H1 (cell line): ENCODE measurements at regions not wholly inside any gene's neighbourhood (a gene's known extent, or its start where the extent isn't known, plus 50 kb on each side); places are given as distances from the start of the nearest gene placed in this dataset.

ENCODE experiments used
- CTCF ChIA-PET: fragments of 300-600 bp; sonication (Branson Sonifier 250); formaldehyde crosslinking; loops from one replicate; lab custom pipeline; 2021; ENCODE audit not compliant: partially characterized antibody; lab: Charles Lee
- POLR2A ChIA-PET: fragments of 300-600 bp; sonication (Branson Sonifier 250); formaldehyde crosslinking; loops from one replicate; lab custom pipeline; 2021; ENCODE audit warnings: inconsistent platforms; ENCODE audit not compliant: partially characterized antibody; lab: Charles Lee
- DNase-seq, 2 experiments: peaks; one replicate each; pipeline versions ENCODE4 v3.0.0 to v3.0.0-alpha.2; 2010 to 2022; ENCODE audit warnings: low spot score in 2 of 2, low read depth in 1 of 2, mixed read lengths in 1 of 2
- FAIRE-seq: peaks from 2 replicates; lab custom pipeline; 2011; peaks lifted over from hg19 to GRCh38; lab: Jason Lieb, UNC
- H2AFZ ChIP-seq: 2 replicates; pipeline ENCODE4 v1.8.1; 2012; ENCODE audit warnings: low read length, inconsistent platforms
- H2AK5ac ChIP-seq: 2 replicates; pipeline ENCODE4 v1.6.1; 2013; ENCODE audit warnings: low read depth, low read length
- H2BK120ac ChIP-seq: replicated peaks from 2 replicates; pipeline ENCODE3; 2013; ENCODE audit warnings: low read depth, low read length, inconsistent platforms
- H2BK12ac ChIP-seq: 2 replicates; pipeline ENCODE4 v1.6.1; 2013; ENCODE audit warnings: low read depth, low read length
- H2BK15ac ChIP-seq: 2 replicates; pipeline ENCODE4 v1.6.1; 2013; ENCODE audit warnings: low read length
- H2BK20ac ChIP-seq: 2 replicates; pipeline ENCODE4 v1.6.1; 2013; ENCODE audit warnings: low read length
- H2BK5ac ChIP-seq: 2 replicates; pipeline ENCODE4 v1.6.1; 2013; ENCODE audit warnings: low read depth, low read length
- H3K14ac ChIP-seq: 2 replicates; pipeline ENCODE4 v1.6.1; 2013; ENCODE audit warnings: inconsistent platforms; ENCODE audit not compliant: insufficient read length
- H3K18ac ChIP-seq: 2 replicates; pipeline ENCODE4 v1.6.1; 2013; ENCODE audit warnings: low read length; ENCODE audit errors: extremely low read depth
- H3K23ac ChIP-seq: 2 replicates; pipeline ENCODE4 v1.6.1; 2013; ENCODE audit warnings: inconsistent platforms; ENCODE audit not compliant: insufficient read length
- H3K23me2 ChIP-seq: 2 replicates; pipeline ENCODE4 v1.6.1; 2013; ENCODE audit warnings: low read depth, low read length
- H3K27ac ChIP-seq: 2 replicates; pipeline ENCODE4 v1.6.1; 2011; ENCODE audit warnings: low read depth, low read length, inconsistent platforms
- H3K27me3 ChIP-seq, 4 experiments: replicated peaks in 1 of 4; 1 replicate in 1 of 4; 2 replicates in 3 of 4; pipeline versions ENCODE4 v1.6.1 to v1.8.1; 2011 to 2013; ENCODE audit warnings: low read length in 3 of 4, mild to moderate bottlenecking in 3 of 4, inconsistent platforms in 2 of 4, mixed read lengths in 2 of 4, moderate library complexity in 1 of 4; ENCODE audit not compliant: control insufficient read depth in 3 of 4, insufficient read depth in 3 of 4; ENCODE audit errors: extremely low read depth in 1 of 4
- H3K36me3 ChIP-seq, 4 experiments: 2 replicates each; pipeline versions ENCODE4 v1.6.1 to v1.8.1; 2011 to 2013; ENCODE audit warnings: mild to moderate bottlenecking in 4 of 4, low read length in 3 of 4, moderate library complexity in 2 of 4, control low read depth in 1 of 4, inconsistent platforms in 1 of 4; ENCODE audit not compliant: insufficient read depth in 4 of 4, control insufficient read depth in 2 of 4
- H3K4ac ChIP-seq: replicated peaks from 2 replicates; pipeline ENCODE3; 2013; ENCODE audit warnings: low read length, low read depth, mixed read lengths, inconsistent platforms; ENCODE audit not compliant: insufficient read length
- H3K4me1 ChIP-seq, 4 experiments: replicated peaks in 1 of 4; 1 replicate in 1 of 4; 2 replicates in 3 of 4; pipeline versions ENCODE4 v1.6.1 to v1.8.1; 2011 to 2013; ENCODE audit warnings: low read length in 3 of 4, inconsistent platforms in 2 of 4, mixed read lengths in 1 of 4; ENCODE audit not compliant: insufficient read depth in 4 of 4, control insufficient read depth in 3 of 4
- H3K4me2 ChIP-seq, 2 experiments: 2 replicates each; pipeline versions ENCODE4 v1.6.1 to v1.8.1; 2011 to 2013; ENCODE audit warnings: low read depth in 2 of 2, low read length in 2 of 2, control low read depth in 1 of 2, inconsistent platforms in 1 of 2, mild to moderate bottlenecking in 1 of 2; ENCODE audit not compliant: insufficient read depth in 1 of 2
- H3K4me3 ChIP-seq, 4 experiments: fragments of 200-600, 300-600 bp in 1 of 4; sonication (generic), shearing (Covaris generic), sonication (Bioruptor Twin) in 1 of 4; 2 replicates each; pipeline versions ENCODE4 v1.5.1 to v1.8.1; 2011 to 2016; ENCODE audit warnings: low read length in 4 of 4, low read depth in 3 of 4, control low read depth in 2 of 4, inconsistent platforms in 2 of 4, mild to moderate bottlenecking in 2 of 4, mixed read lengths in 1 of 4, moderate library complexity in 1 of 4; ENCODE audit not compliant: insufficient read depth in 2 of 4; ENCODE audit errors: extremely low read depth in 1 of 4
- H3K56ac ChIP-seq: replicated peaks from 2 replicates; pipeline ENCODE3; 2013; ENCODE audit warnings: low read depth, mild to moderate bottlenecking, mixed read lengths, low read length, inconsistent platforms; ENCODE audit not compliant: insufficient read length
- H3K79me1 ChIP-seq: 2 replicates; pipeline ENCODE4 v1.6.1; 2013; ENCODE audit warnings: low read depth, low read length, control low read depth
- H3K79me2 ChIP-seq, 2 experiments: 2 replicates each; pipeline versions ENCODE4 v1.6.1 to v1.8.1; 2012 to 2013; ENCODE audit warnings: low read length in 2 of 2, mild to moderate bottlenecking in 2 of 2, inconsistent platforms in 1 of 2; ENCODE audit not compliant: insufficient read depth in 2 of 2, control insufficient read depth in 1 of 2
- H3K9ac ChIP-seq, 4 experiments: replicated peaks in 1 of 4; 1 replicate in 1 of 4; 2 replicates in 3 of 4; pipeline versions ENCODE4 v1.6.1 to v1.8.1; 2011 to 2013; ENCODE audit warnings: low read depth in 3 of 4, low read length in 3 of 4, control low read depth in 2 of 4, mild to moderate bottlenecking in 2 of 4, moderate library complexity in 2 of 4, inconsistent platforms in 1 of 4; ENCODE audit errors: extremely low read depth in 1 of 4
- H3K9me3 ChIP-seq, 2 experiments: 2 replicates each; pipeline versions ENCODE4 v1.6.1 to v1.8.1; 2012 to 2013; ENCODE audit warnings: mild to moderate bottlenecking in 2 of 2, moderate library complexity in 2 of 2, control low read depth in 1 of 2, inconsistent platforms in 1 of 2, low read depth in 1 of 2, low read length in 1 of 2, mixed read lengths in 1 of 2; ENCODE audit not compliant: insufficient read depth in 2 of 2
- H4K20me1 ChIP-seq, 2 experiments: replicated peaks in 1 of 2; 2 replicates each; pipeline versions ENCODE3 to v1.8.1; 2011 to 2013; ENCODE audit warnings: inconsistent platforms in 2 of 2, low read length in 2 of 2, mild to moderate bottlenecking in 1 of 2; ENCODE audit not compliant: insufficient read depth in 2 of 2, control insufficient read depth in 1 of 2
- H4K5ac ChIP-seq: 2 replicates; pipeline ENCODE4 v1.6.1; 2013; ENCODE audit warnings: low read length, low read depth, mixed read lengths, inconsistent platforms; ENCODE audit not compliant: insufficient read length
- H4K8ac ChIP-seq: 2 replicates; pipeline ENCODE4 v1.8.0; 2013; ENCODE audit warnings: mild to moderate bottlenecking, moderate library complexity, low read length, inconsistent platforms; ENCODE audit not compliant: insufficient read depth; ENCODE audit errors: extremely low read depth
- H4K91ac ChIP-seq: replicated peaks from 2 replicates; pipeline ENCODE3; 2013; ENCODE audit warnings: low read length, mixed read lengths, inconsistent platforms; ENCODE audit not compliant: insufficient read length
- ASH2L ChIP-seq: fragments of 200-600, 300-600 bp; sonication (generic); IDR thresholded peaks from one replicate; pipeline ENCODE4 v1.7.1; 2017; ENCODE audit warnings: low read length
- CREB1 ChIP-seq: IDR thresholded peaks from 2 replicates; pipeline ENCODE4 v1.6.1; 2012; ENCODE audit warnings: inconsistent platforms
- HDAC2 ChIP-seq, 2 experiments: fragments of 300-600 bp in 1 of 2; sonication (generic) in 1 of 2; IDR thresholded peaks; 2 replicates each; pipeline ENCODE4 v1.6.1; 2011 to 2012; ENCODE audit warnings: low read depth in 2 of 2, low read length in 2 of 2, mild to moderate bottlenecking in 2 of 2, moderate library complexity in 2 of 2, borderline replicate concordance in 1 of 2, inconsistent platforms in 1 of 2
- KDM4A ChIP-seq: IDR thresholded peaks from one replicate; pipeline ENCODE4 v1.7.1; 2012; ENCODE audit warnings: low read depth, mild to moderate bottlenecking, moderate library complexity, low read length, inconsistent platforms; ENCODE audit not compliant: severe bottlenecking
- PHF8 ChIP-seq: fragments of 200-600 bp; sonication (generic); conservative IDR thresholded peaks from 2 replicates; pipeline ENCODE4 v1.7.1; 2012; ENCODE audit warnings: low read depth, mild to moderate bottlenecking, inconsistent platforms, low read length, moderate library complexity
- RAD21 ChIP-seq, 2 experiments: IDR thresholded peaks in 1 of 2; conservative IDR thresholded peaks in 1 of 2; 2 replicates each; pipeline ENCODE4 v1.6.1; 2011; ENCODE audit warnings: low read depth in 2 of 2, low read length in 2 of 2, improper control_type of control experiment in 1 of 2, inconsistent platforms in 1 of 2, mild to moderate bottlenecking in 1 of 2, moderate library complexity in 1 of 2
- SP4 ChIP-seq: IDR thresholded peaks from 2 replicates; pipeline ENCODE4 v1.6.1; 2012; ENCODE audit warnings: low read length, inconsistent platforms
- SUZ12 ChIP-seq: fragments of 200-600 bp; sonication (generic); IDR thresholded peaks from 2 replicates; pipeline ENCODE4 v1.6.1; 2012; ENCODE audit warnings: mild to moderate bottlenecking, inconsistent platforms, low read length, moderate library complexity, mixed read lengths
- WGBS, 2 experiments: shearing (Covaris generic) in 1 of 2; methylation state at CpG; one replicate each; pipeline versions ENCODE4 v1.1.6 to v1.1.7; 2013 to 2015; ENCODE audit warnings: low lambda C conversion rate in 2 of 2, mixed read lengths in 2 of 2, inconsistent platforms in 1 of 2, low coverage in 1 of 2, missing lambda C conversion rate in 1 of 2; ENCODE audit not compliant: insufficient replicate concordance in 2 of 2, insufficient coverage in 1 of 2, insufficient read length in 1 of 2; ENCODE audit errors: extremely low coverage in 1 of 2, missing lambda C conversion rate in 1 of 2; 5-methylcytosine and 5-hydroxymethylcytosine counted together
- TF ChIP-seq, protein P1 (sequence below), 3 experiments: IDR thresholded peaks; 1 replicate in 2 of 3; 2 replicates in 1 of 3; pipeline versions ENCODE4 v1.5.1 to v1.6.1; 2011; ENCODE audit warnings: low read length in 3 of 3, mild to moderate bottlenecking in 3 of 3, inconsistent platforms in 2 of 3, low read depth in 1 of 3, moderate library complexity in 1 of 3; ENCODE audit not compliant: insufficient read depth in 1 of 3; ENCODE audit errors: control extremely low read depth in 1 of 3

GRCh38 chr4:152102436-152103000 is 341.7 kb upstream of the GATB start:
- Histone ChIP-seq H3K79me2 (no peaks in the 10 kb centered on the region), H4K8ac (no peak overlapping the region), H4K5ac (no peak overlapping the region), H4K20me1 (no peaks in the 10 kb centered on the region), H3K18ac (no peak overlapping the region), H3K14ac (no peak overlapping the region), H4K91ac (no peak overlapping the region), H2BK12ac (no peak overlapping the region), H2BK120ac (no peak overlapping the region), H3K4me3 (no peak overlapping the region), H3K27me3 (no peaks in the 10 kb centered on the region), H3K4me1 (peaks cover 0 to 3% (median 0%) of the 10 kb centered on the region in 4 experiments; a peak in 2 of 7 replicates), H2BK15ac (no peak overlapping the region), H3K36me3 (no peaks in the 10 kb centered on the region), H3K79me1 (no peaks in the 10 kb centered on the region), H3K56ac (no peak overlapping the region), H2BK20ac (no peak overlapping the region), H3K4me2 (no peak overlapping the region), H3K9me3 (no peaks in the 10 kb centered on the region), H2AK5ac (0 out of 2 replicates have a peak overlapping the region, but pooled peaks have one; percentile 39), H3K27ac (no peak overlapping the region), H3K23ac (no peak overlapping the region), H3K4ac (no peak overlapping the region), H3K9ac (no peak overlapping the region), H2BK5ac (no peak overlapping the region), H3K23me2 (no peaks in the 10 kb centered on the region), H2AFZ (peak overlapping the region; percentile 49)
- no peak for FAIRE-seq
- CTCF ChIA-PET, result interaction anchor here (0.7 kb wide), 1 partner anchor 9 kb away, joined by 3 read pairs; no protein-coding TSS in a partner anchor
- POLR2A ChIA-PET, result no interaction called here
- no peak for DNase-seq
- 94% methylated on average over 5 of the region's 5 CpGs; no CpG with 5 or more reads in 1 of the 2 experiments for WGBS, 2 experiments
- TF ChIP-seq CREB1 (no peak), PHF8 (no peak), HDAC2 (IDR thresholded peaks at IDR 0.05; ENCODE audit: borderline replicate concordance in 1 of 2, low read depth in 2 of 2, low read length in 2 of 2) (no peak), SP4 (no peak), RAD21 (IDR thresholded peaks at IDR 0.05 in 1 of 2, conservative IDR thresholded peaks at IDR 0.05 in 1 of 2; ENCODE audit: low read depth in 2 of 2, low read length in 2 of 2) (no peak), KDM4A (no peak), SUZ12 (no peak), ASH2L (no peak)
- TF ChIP-seq, protein P1, sequence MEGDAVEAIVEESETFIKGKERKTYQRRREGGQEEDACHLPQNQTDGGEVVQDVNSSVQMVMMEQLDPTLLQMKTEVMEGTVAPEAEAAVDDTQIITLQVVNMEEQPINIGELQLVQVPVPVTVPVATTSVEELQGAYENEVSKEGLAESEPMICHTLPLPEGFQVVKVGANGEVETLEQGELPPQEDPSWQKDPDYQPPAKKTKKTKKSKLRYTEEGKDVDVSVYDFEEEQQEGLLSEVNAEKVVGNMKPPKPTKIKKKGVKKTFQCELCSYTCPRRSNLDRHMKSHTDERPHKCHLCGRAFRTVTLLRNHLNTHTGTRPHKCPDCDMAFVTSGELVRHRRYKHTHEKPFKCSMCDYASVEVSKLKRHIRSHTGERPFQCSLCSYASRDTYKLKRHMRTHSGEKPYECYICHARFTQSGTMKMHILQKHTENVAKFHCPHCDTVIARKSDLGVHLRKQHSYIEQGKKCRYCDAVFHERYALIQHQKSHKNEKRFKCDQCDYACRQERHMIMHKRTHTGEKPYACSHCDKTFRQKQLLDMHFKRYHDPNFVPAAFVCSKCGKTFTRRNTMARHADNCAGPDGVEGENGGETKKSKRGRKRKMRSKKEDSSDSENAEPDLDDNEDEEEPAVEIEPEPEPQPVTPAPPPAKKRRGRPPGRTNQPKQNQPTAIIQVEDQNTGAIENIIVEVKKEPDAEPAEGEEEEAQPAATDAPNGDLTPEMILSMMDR (IDR thresholded peaks at IDR 0.05; ENCODE audit: control extremely low read depth in 1 of 3, insufficient read depth in 1 of 3, low read depth in 1 of 3, low read length in 3 of 3), result no peak
